ENCODE measurements at regions not wholly inside any gene's neighbourhood (a gene's known extent, or its start where the extent isn't known, plus 50 kb on each side); places are given as distances from the start of the nearest gene placed in this dataset.

GRCh38 chr18:78571831-78572347 lies 407.7 kb upstream of the SALL3 start:
- no peak overlapping the region for H3K4me2 ChIP-seq (ENCODE audit: low read length)
- TF ChIP-seq CTCF (conservative IDR thresholded peaks at IDR 0.05; ENCODE audit: low read length) (no peak), EZH2phosphoT487 (IDR thresholded peaks at IDR 0.05; ENCODE audit: borderline replicate concordance, low read depth, low read length) (no peak)
- H3K27ac ChIP-seq (ENCODE audit: low read depth, low read length, poor library complexity, severe bottlenecking), result no peak overlapping the region
- BruUV-seq (replicated peaks), result no TSS peak
- POLR2A ChIA-PET, result no interaction called here
- no peaks in the 10 kb centered on the region for H3K79me2 ChIP-seq (ENCODE audit: insufficient read depth, low read depth, low read length)
- no peaks in the 10 kb centered on the region for H3K9me2 ChIP-seq (ENCODE audit: insufficient read depth, low read length)
- no peaks in the 10 kb centered on the region for H3K36me3 ChIP-seq (ENCODE audit: insufficient read depth, low read length)
- no peaks in the 10 kb centered on the region for H3K9me3 ChIP-seq (ENCODE audit: low read length)
- H2AFZ ChIP-seq (ENCODE audit: low read length), result no peak overlapping the region
- CTCF ChIA-PET (ENCODE audit: unreplicated experiment), result no interaction called here
- H3K4me1 ChIP-seq (ENCODE audit: insufficient read depth, low read length, poor library complexity, severe bottlenecking), result no peaks in the 10 kb centered on the region
- no peak for DNase-seq (ENCODE audit: low spot score)
- no peaks in the 10 kb centered on the region for H4K20me1 ChIP-seq (ENCODE audit: insufficient read depth, low read length)
- intact Hi-C loops (cut with micrococcal nuclease; ENCODE audit: unreplicated experiment), result no loop called here
- H3K4me3 ChIP-seq (ENCODE audit: low read depth, low read length, poor library complexity, severe bottlenecking), result no peak overlapping the region

DNA sequence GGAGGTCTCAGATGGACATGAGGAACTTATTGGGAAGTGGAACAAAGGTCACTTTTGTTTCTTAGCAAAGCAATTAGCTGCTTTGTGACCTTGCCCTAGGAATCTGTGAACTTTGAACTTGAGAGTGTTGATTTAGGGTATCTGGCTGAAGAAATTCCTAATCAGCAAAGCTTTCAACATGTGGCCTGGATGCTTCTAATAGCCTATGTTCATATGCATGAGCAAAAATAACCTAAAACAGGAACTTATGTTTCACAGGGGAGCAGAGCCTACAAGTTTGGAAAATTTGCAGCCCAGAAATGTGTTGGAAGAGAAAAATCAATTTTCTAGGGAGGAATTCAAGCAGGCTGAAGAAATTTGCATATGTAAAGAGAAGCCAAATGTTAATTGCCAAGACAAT lies 405.8 kb upstream of the SALL3 start:
- Histone ChIP-seq H3K36me3 (ENCODE audit: insufficient read depth, low read length) (no peaks in the 10 kb centered on the region), H3K79me2 (ENCODE audit: insufficient read depth, low read depth, low read length) (no peaks in the 10 kb centered on the region), H3K27ac (ENCODE audit: low read depth, low read length, poor library complexity, severe bottlenecking) (no peak overlapping the region), H3K4me1 (ENCODE audit: insufficient read depth, low read length, poor library complexity, severe bottlenecking) (no peaks in the 10 kb centered on the region), H3K9me2 (ENCODE audit: insufficient read depth, low read length) (no peaks in the 10 kb centered on the region), H3K4me3 (ENCODE audit: low read depth, low read length, poor library complexity, severe bottlenecking) (no peak overlapping the region), H2AFZ (ENCODE audit: low read length) (no peak overlapping the region), H4K20me1 (ENCODE audit: insufficient read depth, low read length) (no peaks in the 10 kb centered on the region), H3K9me3 (ENCODE audit: low read length) (no peaks in the 10 kb centered on the region), H3K4me2 (ENCODE audit: low read length) (no peak overlapping the region)
- CTCF ChIA-PET (ENCODE audit: unreplicated experiment), result no interaction called here
- intact Hi-C loops (cut with micrococcal nuclease; ENCODE audit: unreplicated experiment), result no loop called here
- TF ChIP-seq EZH2phosphoT487 (IDR thresholded peaks at IDR 0.05; ENCODE audit: borderline replicate concordance, low read depth, low read length) (no peak), CTCF (conservative IDR thresholded peaks at IDR 0.05; ENCODE audit: low read length) (no peak)
- BruUV-seq (replicated peaks), result no TSS peak
- POLR2A ChIA-PET, result no interaction called here
- DNase-seq (ENCODE audit: low spot score), result no peak

- CTCF ChIA-PET (ENCODE audit: unreplicated experiment), result no interaction called here
- TF ChIP-seq EZH2phosphoT487 (IDR thresholded peaks at IDR 0.05; ENCODE audit: borderline replicate concordance, low read depth, low read length) (no peak), CTCF (conservative IDR thresholded peaks at IDR 0.05; ENCODE audit: low read length) (no peak)
- H3K4me2 ChIP-seq (ENCODE audit: low read length), result no peak overlapping the region
- no peaks in the 10 kb centered on the region for H3K4me1 ChIP-seq (ENCODE audit: insufficient read depth, low read length, poor library complexity, severe bottlenecking)
- POLR2A ChIA-PET, result interaction anchor here (0.6 kb wide), 2 partner anchors 51 to 651 kb away, joined by 3 read pairs; no protein-coding TSS in a partner anchor
- intact Hi-C loops (cut with micrococcal nuclease; ENCODE audit: unreplicated experiment), result no loop called here
- no TSS peak for BruUV-seq (replicated peaks)
- H3K36me3 ChIP-seq (ENCODE audit: insufficient read depth, low read length), result no peaks in the 10 kb centered on the region
- H3K4me3 ChIP-seq (ENCODE audit: low read depth, low read length, poor library complexity, severe bottlenecking), result no peak overlapping the region
- no peaks in the 10 kb centered on the region for H3K9me3 ChIP-seq (ENCODE audit: low read length)
- no peak overlapping the region for H2AFZ ChIP-seq (ENCODE audit: low read length)
- H3K27ac ChIP-seq (ENCODE audit: low read depth, low read length, poor library complexity, severe bottlenecking), result no peak overlapping the region
- no peaks in the 10 kb centered on the region for H4K20me1 ChIP-seq (ENCODE audit: insufficient read depth, low read length)
- H3K9me2 ChIP-seq (ENCODE audit: insufficient read depth, low read length), result no peaks in the 10 kb centered on the region
- H3K79me2 ChIP-seq (ENCODE audit: insufficient read depth, low read depth, low read length), result no peaks in the 10 kb centered on the region
- no peak for DNase-seq (ENCODE audit: low spot score)
These were observed 402.7 kb upstream of the SALL3 start for GRCh38 chr18:78576967-78577366.
